Vagina (tissue), 2 donors: ENCODE measurements at regions not wholly inside any gene's neighbourhood (a gene's known extent, or its start where the extent isn't known, plus 50 kb on each side); places are given as distances from the start of the nearest gene placed in this dataset.

ENCODE experiments used
- POLR2AphosphoS5 ChIP-seq, 2 donors: sonication (generic); formaldehyde crosslinking; IDR thresholded peaks; one replicate each; pipeline ENCODE4 v1.9.0; 2017; ENCODE audit warnings: antibody characterized with exemption in 2 of 2, mild to moderate bottlenecking in 2 of 2, low read depth in 1 of 2; ENCODE audit not compliant: insufficient read depth in 1 of 2
- TF ChIP-seq, protein P1 (sequence below), 3 experiments: fragments of 450-650 bp in 2 of 3; fragments of 200-600 bp in 1 of 3; sonication (generic) in 1 of 3; IDR thresholded peaks; one replicate each; pipeline ENCODE4 v1.5.1; 2017 to 2019; ENCODE audit warnings: antibody characterized with exemption in 3 of 3, mild to moderate bottlenecking in 2 of 3, moderate library complexity in 2 of 3

DNA sequence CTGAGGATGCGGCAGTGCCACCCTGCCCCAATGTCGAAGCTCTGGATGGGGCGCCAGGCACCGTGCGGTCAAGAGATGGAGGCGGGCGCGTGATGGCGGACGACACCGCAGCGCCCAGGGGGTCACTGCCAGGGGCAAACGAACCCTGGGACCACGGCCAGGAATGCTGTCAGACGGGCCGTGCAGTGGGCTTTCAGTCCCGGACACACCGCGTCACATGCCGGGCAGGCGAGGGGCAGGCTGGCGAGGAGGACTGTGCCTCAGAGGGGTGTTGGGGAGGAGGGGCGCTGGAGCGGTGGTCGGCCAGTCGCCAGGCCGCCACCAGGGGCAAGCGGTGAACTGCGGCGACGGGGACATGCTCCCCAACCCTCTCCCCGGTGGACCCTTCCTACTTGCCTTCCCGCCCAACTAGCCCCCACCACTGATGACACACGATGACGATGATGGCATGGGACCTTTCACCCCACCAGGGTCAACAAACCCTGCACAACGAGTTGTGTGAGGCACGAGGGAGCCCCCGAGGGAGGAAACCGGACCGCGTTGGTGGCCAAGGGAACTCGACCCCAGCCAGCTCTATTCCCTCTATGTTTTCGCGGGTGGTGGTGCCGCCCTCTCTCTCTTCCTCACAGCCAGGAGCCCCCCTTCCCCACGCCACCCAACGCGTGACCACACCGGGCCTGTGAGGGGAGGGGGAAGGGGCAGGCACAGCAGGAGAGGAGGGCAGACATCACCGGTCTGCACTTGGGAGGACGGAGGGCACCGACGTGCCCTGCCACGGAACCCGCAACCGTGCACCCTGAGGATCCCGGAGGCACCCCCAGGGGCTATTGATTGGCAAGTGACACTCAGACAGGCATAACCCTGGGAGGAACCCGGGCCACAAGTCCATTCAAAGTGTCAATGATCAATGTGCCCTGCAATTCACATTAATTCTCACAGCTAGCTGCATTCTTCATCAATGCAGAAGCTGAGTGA, 1960.9 kb upstream of the DEFB115 start:
- no peak for TF ChIP-seq POLR2AphosphoS5 (IDR thresholded peaks at IDR 0.05; ENCODE audit: insufficient read depth in 1 of 2, low read depth in 1 of 2)
- TF ChIP-seq, protein P1, sequence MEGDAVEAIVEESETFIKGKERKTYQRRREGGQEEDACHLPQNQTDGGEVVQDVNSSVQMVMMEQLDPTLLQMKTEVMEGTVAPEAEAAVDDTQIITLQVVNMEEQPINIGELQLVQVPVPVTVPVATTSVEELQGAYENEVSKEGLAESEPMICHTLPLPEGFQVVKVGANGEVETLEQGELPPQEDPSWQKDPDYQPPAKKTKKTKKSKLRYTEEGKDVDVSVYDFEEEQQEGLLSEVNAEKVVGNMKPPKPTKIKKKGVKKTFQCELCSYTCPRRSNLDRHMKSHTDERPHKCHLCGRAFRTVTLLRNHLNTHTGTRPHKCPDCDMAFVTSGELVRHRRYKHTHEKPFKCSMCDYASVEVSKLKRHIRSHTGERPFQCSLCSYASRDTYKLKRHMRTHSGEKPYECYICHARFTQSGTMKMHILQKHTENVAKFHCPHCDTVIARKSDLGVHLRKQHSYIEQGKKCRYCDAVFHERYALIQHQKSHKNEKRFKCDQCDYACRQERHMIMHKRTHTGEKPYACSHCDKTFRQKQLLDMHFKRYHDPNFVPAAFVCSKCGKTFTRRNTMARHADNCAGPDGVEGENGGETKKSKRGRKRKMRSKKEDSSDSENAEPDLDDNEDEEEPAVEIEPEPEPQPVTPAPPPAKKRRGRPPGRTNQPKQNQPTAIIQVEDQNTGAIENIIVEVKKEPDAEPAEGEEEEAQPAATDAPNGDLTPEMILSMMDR (IDR thresholded peaks at IDR 0.05) = no peak
